GM21515 (cell line): ENCODE measurements at regions not wholly inside any gene's neighbourhood (a gene's known extent, or its start where the extent isn't known, plus 50 kb on each side); places are given as distances from the start of the nearest gene placed in this dataset.
"Not testable (repeated sequence)": the region's sequence is repeated elsewhere in the genome, so short reads cannot be mapped to it uniquely, and the experiment has no call there.

Source experiments
- ATAC-seq: cut with Tn5 transposase; IDR thresholded peaks from one replicate; pipeline ENCODE4 v1.9.1; 2021; ENCODE audit not compliant: unreplicated experiment

- ATAC-seq, result no peak
Measured at GRCh38 chr2:144030791-144031190, 489.1 kb downstream of the ZEB2 start.

DNA sequence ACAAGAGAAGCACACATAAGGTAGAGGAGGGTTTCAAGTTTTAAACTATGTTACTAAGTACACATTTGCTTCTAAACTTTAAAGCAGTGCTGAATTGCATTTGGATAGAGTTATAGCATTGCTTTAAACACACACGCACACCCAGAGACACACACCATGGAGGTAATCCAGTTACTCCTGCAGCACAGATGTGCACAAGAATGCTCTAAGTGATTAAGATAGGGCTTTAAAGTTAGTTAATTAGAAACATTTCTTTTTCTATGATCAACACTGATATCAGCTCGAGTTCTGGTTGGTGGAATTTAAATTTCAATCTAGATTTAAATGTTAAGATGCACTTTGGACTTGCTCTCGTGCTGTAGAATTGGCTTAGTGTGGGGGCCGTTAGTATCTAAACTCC, 492.3 kb downstream of the ZEB2 start:
- ATAC-seq, result no peak

DNA sequence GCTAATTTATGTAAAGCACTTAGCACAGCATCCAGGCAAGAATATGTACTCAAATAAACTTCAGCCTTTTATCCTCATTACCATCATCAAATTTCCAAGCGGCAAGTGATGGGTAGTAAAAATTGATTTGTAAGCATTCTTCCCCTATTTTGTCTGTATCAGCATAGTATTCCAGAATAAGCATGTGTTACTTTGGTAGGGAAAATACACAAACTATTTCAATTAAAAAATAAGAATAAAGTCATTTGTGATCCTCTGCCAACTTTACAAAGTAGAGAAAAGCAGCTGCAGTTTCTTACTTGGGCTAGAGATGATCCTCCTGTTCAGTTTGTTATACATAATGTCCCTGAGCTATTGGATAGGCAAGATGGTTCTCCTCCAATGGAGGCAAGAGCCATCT, 493.2 kb downstream of the ZEB2 start:
- ATAC-seq, result no peak

- no peak for ATAC-seq
Measured at GRCh38 chr2:144020047-144020446, 499.9 kb downstream of the ZEB2 start.

DNA sequence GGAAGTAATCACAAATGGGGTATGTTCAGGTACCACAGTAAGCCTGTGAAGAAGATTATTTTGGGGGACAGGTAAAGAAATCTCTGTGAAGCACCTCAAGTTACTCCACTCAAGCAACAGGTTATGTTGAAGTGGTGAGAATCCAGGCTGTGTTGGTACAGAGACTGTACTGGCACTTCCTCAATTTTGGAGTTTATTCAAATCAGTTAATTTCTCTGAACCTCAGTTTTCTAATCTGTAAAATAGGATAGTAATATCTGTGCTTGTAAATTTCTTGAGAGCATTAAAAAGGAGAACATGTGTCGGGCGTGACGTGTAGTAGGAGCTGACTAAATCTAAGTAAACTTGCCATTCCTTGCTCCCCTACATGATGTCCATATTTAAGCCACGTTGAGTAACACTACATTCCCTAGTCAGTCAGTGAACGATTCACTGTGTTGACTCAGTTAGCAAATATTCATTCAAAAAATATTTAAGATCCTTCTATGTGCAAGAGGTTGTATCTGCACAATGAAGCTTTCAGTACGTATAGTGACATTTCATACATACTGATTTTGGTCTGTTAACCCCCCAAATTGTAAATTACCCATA, 504.2 kb downstream of the ZEB2 start:
- ATAC-seq, result no peak

DNA sequence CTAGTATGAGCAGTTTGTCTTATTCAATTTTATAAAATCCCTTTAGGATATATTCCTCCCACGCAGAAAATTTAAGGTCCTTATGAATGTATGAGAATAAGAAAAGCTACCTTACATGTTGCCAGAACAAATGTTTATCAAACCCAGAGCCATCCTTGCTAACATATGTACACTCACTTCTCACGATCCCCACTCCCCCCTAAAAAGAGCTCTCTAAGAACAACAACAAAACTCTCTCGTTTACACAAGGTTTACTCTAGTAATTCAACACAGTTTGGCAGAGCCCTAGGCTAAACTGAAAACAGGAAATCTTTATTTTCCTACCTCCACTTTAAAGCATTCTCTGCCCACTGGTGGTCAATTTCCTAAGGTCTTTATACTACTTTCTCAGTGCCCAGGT, 504.9 kb downstream of the ZEB2 start:
- ATAC-seq, result no peak

DNA sequence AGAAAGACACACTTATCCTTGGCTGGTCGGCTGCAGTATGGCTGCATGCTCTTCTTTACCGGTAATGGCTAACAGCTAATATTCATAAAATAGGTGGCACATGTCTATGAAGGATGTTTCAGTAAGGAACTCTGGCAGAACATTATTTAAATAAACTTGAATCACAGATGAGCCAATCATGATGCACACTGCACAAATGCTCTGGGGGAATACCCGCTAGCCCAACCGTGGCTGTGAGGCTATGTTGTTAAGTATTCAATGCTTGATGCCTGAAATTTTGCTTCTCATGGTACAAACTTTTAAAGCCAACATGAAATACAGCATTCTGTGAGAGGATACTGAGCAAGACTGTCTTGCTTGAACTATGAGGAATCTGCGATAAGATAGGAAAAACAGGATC, 505.8 kb downstream of the ZEB2 start:
- no peak for ATAC-seq

GRCh38 chr2:144012304-144012703, 507.6 kb downstream of the ZEB2 start:
- ATAC-seq, result no peak

DNA sequence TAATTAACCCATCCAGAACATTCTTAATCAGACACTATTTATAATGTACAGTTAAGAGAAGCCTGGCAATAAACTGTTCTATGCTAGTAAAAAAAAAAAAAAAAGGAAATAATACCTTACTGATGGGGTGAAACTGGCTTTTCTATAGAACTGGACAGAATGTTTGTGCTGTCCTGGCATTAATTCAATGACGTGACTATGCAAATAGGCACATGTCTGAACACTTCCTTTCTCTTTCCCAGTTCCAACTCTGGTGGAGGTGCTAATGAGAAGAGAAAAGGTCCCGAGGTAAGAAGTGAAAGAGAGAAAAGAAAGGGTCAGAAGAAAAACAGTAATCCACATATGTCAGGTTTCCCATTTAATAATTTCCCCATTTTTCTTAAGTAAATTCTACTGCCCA, 508.4 kb downstream of the ZEB2 start:
- ATAC-seq, result no peak

- ATAC-seq, result no peak
Measured at GRCh38 chr2:144011098-144011497, 508.8 kb downstream of the ZEB2 start.

DNA sequence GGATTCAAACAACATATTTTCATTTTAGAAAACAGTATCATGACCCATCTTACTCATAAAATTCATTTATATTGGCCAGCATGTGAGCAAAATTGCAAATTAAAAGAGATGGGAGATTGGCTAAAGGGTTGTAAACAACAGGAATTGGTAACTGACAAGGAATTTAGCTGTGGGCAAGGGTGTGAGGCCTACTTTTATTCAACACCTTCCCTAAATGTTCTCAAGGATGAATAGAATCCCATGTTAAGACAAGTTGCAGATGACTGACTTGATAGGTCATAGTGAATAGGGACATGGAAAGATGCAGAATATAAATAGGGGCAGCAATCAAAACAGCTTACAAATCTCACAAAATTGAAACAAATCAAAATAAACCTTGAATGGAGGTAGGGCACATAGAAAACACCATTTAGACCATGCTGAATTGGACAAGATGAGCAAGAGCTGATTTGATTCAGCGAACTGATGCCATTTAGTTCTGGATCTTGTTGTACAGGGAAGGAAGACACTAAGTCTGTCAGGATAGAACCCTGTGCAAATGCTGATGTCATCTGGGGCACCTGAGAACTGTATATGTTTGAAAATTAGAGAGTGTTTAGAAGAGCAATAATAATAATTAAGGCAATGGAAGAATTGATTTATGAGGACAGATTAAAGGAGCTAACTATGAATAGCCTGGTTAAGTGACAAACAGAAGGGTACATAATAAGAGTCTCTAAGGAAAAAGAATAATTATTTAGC, 509.7 kb downstream of the ZEB2 start:
- no peak for ATAC-seq

DNA sequence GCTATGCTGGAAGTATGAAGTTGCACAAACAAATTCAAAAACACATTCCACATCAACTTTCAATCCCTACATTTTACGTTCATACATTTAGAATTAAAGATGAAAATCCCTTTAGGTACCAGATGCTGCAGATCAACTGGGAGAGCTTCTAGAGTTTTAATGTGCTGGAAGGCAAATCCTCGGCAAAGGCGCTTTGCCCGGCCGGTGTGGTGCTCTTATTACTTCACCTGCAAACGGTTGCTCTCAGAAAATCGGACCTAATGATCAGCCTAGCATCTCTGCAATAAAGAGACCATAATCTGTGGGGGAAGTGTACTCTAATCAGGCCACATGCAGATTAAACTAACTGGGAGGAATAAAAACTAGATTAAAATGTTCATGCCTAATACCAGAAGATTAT, 513.8 kb downstream of the ZEB2 start:
- no peak for ATAC-seq

DNA sequence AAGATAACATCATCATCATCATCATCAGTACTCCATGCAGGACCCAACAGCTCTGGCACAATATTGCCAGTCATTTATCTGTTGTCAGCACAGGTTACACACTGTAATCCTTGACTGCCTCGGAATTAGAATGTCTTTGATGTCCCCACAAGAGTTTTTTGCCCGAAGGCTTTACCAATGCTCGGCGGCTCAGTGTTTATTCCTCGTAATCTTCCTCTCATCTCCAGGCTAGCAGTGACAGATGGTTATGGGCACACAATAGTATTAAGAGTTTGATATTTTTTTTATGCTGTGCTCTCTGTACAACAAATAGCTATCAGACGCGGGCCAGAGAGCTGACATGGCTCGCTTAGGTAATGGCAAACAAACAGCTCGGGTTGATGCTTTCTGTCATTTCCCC, 515.2 kb downstream of the ZEB2 start:
- no peak for ATAC-seq

DNA sequence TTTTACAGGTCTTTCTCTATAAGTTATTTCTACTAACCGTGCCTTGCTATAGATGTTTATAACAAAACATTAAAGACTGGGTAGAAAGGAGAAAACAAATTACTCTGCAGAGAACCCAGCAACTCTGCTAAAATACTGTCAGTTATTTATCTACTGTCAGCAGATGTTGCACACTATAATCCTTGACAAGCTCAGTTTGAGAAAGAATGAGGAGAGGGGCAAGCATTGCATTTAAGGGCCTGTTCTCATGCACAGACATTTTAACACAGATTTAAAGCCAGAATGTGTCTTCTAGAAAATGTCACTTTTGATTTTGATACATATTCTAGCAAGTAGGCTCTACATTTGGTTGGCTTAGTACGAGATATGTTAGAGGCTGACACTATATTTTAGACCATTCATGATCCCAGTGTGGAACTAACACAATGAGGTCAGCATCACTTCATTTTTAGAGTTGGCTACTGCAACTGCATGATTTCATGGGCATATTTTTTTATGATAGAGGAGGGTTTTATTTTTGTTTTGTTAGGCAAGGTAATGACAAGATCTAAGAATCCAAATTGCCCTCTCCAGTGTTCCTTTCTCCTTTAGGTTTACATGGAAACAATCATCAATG, 516.4 kb downstream of the ZEB2 start:
- no peak for ATAC-seq

DNA sequence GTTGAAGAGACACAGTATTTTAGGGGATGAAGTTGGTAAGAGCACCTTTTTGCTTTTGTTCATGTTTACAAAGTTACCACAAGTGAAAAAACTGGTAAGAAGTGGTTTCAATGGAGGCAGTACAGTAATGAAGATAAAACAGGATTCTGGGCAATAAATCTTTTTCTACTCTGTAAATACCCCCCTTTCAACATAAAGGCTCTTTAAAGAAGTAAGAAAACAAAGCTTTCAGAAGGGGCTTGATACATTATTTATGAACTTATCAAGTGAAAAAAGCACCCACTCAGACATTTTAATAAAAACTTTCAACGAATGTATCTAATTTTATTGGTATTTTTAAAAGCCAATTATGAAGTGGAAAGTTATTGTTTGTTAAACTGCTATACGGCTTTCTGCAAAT, 522.9 kb downstream of the ZEB2 start:
- ATAC-seq, result no peak

GRCh38 chr2:143994961-143995360, 525.0 kb downstream of the ZEB2 start:
- no peak for ATAC-seq

GRCh38 chr2:143991596-143991995, 528.3 kb downstream of the ZEB2 start:
- ATAC-seq, result not testable (repeated sequence)

DNA sequence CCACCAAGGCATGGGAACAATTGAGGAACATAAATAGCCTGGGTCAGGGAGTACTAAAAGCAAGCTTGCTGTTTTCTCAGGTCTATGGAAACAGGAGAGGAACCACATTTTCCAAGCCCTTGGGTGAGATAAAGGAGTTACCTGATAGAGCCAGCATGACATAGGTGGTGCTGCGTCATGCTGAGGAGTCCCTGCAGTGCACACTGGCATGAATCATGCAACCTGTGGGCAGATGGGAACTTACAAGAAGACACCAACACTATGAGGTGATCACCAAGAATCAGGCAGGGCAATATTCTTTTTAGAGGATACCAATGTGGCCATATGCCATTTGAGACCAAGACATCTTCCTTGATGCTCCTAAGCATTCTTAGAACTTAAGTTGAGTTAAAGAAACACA, 531.8 kb downstream of the ZEB2 start:
- no peak for ATAC-seq

DNA sequence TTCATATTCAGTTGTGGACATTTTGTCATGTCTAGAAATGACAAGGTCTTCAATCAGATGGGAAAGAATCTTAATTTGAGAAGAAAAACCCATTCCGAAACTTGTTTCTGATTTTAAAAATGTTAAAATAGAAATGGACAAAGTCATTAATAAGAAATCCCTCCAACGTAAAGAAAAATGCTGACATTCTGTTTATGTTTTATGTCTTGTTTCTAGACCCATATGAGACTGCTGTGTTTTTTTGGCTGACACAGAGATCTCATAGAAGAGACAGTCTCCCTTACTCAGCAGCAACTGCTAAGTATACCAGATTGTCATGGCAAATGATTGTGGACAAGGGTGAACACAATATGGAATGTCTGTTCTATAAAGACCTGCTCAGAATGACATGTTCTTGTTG, 538.5 kb downstream of the ZEB2 start:
- ATAC-seq, result no peak

- no peak for ATAC-seq
Measured at GRCh38 chr2:143977356-143977755, 542.6 kb downstream of the ZEB2 start.

DNA sequence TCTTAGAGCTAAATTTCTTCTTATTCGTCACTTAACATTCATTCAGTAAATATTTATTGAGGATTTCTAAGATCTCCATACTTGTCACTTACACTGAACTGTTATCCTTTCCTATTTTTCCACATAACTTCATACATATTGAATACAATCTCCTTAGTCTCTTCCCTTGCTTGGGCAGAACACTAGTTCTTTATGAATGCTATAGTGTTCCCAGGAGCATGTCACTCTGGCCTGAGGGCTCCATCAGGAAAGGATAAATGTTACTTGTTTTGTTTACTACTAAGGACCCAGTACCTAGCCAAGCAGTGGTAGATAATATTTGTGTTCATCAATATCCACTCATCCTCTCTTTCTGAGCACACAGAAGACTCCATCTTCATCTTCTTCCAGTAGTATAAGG, 544.7 kb downstream of the ZEB2 start:
- ATAC-seq, result no peak

DNA sequence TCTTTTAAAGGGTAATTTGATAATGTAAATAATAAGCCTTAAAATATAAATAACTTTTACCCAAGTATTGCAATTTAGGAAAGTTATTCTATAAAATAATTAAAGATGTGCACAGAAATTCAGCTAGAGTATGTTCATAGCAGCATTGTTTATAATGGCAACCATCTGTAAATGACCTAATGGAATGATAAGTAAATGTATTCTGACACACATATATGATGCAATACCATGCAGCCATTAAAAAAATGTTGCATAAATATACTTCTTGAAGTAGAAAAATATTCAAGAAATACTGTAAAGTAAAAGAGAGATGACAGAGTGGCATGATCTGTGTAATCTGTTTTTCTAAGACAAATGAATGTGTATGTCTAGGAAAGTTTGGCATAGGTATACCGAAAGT, 545.7 kb downstream of the ZEB2 start:
- ATAC-seq, result no peak

GRCh38 chr2:143968860-143969259, 551.1 kb downstream of the ZEB2 start:
- ATAC-seq, result no peak
